G401 (cell line): ENCODE measurements at regions not wholly inside any gene's neighbourhood (a gene's known extent, or its start where the extent isn't known, plus 50 kb on each side); places are given as distances from the start of the nearest gene placed in this dataset.

Experiments used
- DNase-seq: peaks from one replicate; pipeline ENCODE4 v3.0.0-alpha.2; 2015; ENCODE audit warnings: low spot score
- in situ Hi-C: cut with HindIII; loops from 2 replicates; pipeline ENCODE4 v1.10.0; 2016; ENCODE audit warnings: low sequenced_read_pairs, mixed read lengths

DNA sequence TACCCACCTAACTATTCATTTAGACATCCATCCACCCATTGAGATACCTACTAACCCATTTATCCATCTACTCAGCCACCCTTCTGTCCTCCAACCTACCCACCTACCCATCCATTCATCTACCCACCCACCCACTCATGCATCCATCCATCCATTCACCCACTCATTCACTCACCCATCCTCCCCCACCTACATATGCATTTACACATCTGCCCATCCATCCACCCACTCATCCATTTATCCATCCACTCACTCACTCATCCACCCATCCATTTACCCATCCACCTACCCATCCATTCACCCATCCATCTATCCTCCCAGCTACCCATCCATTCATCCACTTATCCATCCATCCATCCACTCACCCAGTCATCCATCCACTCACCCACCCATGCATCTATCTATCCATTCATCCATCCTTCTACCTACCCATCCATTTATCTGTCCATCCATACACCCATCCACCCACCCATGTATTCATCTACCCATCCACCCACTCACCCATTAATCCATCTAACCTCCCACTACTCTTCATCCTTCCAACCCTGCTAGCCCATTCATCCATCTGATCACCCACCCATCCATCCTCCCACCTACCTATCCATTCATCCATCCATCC lies 378.7 kb downstream of the CTTN start:
- DNase-seq: no peak
- in situ Hi-C loops: no loop called here

DNA sequence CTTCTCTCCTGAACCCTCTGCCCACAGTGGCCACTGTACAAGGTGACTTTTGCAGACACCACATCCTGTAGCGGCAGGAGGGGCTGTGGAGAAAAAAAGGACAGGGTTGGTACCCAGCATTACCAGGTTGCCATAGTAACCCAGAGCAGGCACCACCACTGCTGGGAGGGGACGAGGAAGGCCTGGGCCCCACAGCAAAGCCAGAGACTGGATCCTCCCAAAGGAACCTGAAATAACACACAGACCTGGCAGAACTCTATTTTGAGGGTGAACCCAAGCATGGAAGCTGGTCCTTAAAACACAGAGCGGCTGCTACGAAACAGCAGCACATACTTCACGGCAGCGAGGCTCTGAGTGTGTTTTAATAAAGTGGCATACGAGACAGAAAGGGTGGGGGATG lies 380.6 kb downstream of the CTTN start:
- DNase-seq: no peak
- in situ Hi-C loops: no loop called here

- DNase-seq: no peak
- in situ Hi-C loops: no loop called here
These were observed 381.3 kb downstream of the CTTN start for GRCh38 chr11:70779433-70780245.

GRCh38 chr11:70780246-70780535 lies 381.9 kb downstream of the CTTN start:
- in situ Hi-C loops: no loop called here
- no peak for DNase-seq

DNA sequence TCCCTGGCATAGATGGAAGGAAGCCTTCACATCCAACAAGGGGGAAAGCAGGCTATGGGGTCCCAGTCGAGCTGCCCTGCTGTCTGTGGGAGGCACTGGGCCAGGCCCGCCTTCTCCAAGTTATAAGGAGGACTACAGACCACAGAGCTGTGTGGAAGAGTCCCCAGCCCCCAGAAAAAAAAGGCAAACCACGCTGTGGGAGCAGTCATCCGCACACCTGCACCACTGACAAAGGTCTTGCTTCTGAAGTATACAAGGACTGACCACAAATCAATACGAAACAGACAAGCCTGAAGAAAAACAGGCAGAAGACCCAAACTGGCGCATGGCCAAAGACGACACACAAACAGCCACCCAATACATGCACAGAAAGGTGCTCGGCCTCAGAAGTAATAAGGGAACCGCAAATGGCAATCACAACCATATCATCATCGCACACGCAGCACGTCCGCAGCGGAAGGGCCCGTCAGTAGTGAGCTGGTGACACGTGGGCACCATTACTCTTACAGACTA lies 384.1 kb downstream of the CTTN start:
- DNase-seq: no peak
- in situ Hi-C loops: no loop called here

DNA sequence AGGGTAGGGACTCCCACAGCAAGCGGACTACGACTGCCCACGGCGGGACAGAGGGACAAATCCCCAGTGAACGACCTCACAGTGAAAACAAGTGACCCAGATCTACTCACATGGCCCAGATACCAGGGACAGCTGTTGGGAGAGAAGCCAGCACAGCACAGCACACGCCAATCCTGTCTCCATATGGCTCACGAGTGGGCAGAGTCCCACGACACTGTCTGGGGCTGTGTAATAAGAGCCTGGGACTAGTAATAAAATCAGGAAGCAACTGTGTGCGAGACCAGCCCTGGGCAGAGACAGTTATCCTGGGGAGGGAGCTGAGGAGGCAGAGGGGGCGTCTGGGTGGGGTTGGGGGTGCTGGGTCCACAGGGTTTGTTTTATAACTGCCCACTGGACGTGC lies 385.0 kb downstream of the CTTN start:
- no peak for DNase-seq
- in situ Hi-C loops: no loop called here

DNA sequence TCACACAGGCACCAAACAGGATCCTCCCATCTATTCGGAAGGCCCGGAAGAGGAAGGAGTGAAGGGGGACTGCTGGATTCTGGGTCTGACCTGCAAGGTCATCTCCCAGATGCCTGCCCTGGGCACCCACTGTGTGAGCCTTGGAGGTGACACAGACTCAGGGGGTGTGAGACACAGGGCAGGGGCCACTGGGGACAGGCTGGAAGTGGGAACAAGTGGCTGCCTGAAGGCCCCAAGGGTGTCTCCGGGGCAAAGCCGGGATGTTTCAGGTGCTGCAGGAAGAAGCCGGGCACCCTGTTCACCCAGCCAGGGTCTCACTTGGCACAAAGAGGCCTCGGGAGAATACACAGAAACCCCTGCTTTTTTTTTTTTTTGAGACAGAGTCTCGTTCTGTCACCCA lies 385.5 kb downstream of the CTTN start:
- in situ Hi-C loops: no loop called here
- DNase-seq: no peak

DNA sequence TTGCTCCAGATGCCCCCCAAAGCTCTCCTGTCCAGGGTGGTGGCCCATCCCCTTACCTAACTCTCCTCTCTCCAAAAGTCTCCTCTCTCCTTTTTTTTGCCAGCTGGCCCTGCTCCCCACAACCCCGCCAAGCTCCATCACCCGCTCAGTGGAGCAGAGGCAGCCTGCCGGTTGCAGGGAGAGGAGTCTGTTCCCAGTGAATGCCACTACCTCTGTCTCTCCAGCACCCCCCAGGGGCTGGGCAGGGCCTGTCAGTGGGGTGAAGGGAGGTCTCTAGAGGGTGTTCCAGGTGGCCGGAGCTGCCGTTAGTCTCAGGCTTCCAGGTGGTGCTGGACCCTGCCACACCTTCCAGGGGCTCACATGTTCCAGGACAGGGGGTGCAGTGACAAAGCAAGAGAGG lies 387.0 kb downstream of the CTTN start:
- no peak for DNase-seq
- in situ Hi-C loops: no loop called here

GRCh38 chr11:70786021-70786665 lies 387.8 kb downstream of the CTTN start:
- in situ Hi-C loops: no loop called here
- DNase-seq: no peak

DNA sequence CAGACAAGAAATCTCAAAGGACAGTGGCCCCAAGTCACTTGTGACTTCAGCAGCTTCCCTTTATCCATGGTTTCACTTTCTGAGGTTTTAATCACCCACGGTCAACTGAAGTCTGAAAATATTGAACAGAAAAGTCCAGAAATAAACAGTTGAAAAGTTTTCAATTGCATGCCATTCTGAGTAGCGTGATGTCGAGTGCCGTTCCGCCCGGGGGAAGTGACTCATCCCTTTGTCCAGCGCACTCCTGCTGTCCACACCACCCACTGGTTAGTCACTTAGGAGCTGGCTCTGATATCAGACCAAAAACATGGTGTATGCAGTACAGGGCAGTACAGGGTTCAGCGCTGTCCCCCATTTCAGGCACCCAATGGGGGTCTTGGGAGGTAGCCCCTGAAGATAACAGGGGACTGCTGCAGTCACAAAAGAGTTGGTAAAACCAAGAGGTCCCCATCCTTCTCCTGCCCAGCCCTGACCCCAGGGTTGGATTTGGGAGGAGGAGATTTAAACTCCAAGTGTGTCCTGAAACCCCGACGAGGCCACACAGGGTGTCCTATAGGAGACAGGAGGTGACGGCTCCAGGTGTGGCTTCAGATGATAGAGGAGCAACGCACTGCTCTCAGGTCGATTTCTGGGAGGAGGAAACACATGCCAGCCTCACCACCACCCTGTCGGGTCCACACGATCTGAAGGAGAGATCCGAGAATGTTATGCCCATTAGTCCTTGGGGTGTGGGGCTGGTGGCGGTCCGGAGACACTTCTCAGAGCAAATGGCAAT lies 390.1 kb downstream of the CTTN start:
- no peak for DNase-seq
- in situ Hi-C loops: no loop called here

- in situ Hi-C loops: no loop called here
- DNase-seq: no peak
These were observed 392.5 kb downstream of the CTTN start for GRCh38 chr11:70790671-70791300.

DNA sequence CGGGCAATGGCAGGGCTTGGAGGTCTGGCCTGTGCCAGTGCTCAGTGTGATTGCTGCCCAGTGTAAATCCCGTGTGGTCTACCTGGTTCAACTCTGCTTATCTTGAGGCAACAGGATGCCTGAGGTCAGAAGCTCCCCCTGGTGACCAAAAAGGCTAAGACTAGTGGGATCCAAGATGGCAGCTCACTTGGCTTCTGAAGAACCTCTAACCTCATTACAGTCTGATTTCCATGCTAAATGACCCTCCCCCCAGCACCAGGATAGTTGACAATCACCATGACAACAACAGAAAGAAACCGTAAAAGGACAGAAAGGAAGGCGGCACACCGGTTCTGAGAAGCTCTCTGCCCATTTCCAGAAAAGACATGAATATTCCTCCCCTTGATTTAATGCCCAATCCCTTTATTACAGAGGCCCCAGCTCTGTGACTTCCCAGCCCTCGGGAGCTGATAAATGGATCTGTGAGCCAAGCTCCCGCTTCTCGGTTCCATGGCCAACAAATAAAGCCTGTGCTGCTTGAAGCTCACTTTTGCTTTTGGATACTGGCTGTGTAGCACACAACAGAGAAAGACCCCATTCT lies 398.4 kb downstream of the CTTN start:
- DNase-seq: no peak
- in situ Hi-C loops: no loop called here

GRCh38 chr11:70798296-70798695 lies 400.0 kb downstream of the CTTN start:
- DNase-seq: no peak
- in situ Hi-C loops: no loop called here

DNA sequence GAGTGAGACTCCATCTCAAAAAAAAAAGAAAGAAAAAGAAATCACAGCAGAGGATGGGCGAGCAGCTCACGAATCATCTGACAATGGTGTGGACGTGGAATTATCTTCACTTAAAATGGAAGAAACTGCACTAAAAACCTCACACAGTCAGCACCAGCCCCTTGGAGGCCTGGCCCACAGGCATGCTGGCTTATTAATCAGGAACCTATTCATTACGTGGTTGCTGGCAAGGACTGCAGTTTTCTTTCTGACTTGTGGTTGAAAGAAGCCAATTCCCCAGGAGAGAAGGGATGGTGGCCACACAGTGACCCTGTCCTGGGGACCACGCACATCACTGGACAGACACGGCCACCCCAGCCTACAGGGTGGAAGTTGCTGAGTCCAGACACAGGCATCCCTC lies 401.1 kb downstream of the CTTN start:
- in situ Hi-C loops: no loop called here
- no peak for DNase-seq

DNA sequence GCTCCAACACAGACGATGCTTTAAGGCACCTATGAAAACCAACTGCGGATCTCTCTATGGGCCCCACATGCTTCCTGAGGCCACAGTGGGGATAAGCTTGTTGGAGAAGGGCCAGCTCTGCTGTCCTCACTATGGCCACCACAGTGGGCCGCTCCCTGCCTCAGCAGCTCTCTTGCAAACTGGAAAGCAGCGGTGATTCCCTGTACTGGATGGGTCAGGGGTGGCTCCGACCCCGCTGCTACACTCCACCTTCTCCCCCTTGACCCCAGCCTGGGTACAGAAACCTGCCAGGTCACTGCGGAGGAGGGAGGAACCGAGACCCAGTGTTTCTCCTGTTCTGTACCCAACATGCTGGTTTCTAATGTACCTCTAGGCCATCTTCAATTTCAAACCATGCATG lies 403.9 kb downstream of the CTTN start:
- in situ Hi-C loops: no loop called here
- DNase-seq: no peak

GRCh38 chr11:70804139-70804837 lies 406.0 kb downstream of the CTTN start:
- in situ Hi-C loops: no loop called here
- peak; percentile 51 for DNase-seq

GRCh38 chr11:70805243-70805642 lies 406.9 kb downstream of the CTTN start:
- no peak for DNase-seq
- in situ Hi-C loops: no loop called here

- in situ Hi-C loops: no loop called here
- DNase-seq: no peak
These were observed 407.6 kb downstream of the CTTN start for GRCh38 chr11:70805971-70806370.
